Transverse colon (tissue), 4 donors: ENCODE measurements at regions not wholly inside any gene's neighbourhood (a gene's known extent, or its start where the extent isn't known, plus 50 kb on each side); places are given as distances from the start of the nearest gene placed in this dataset.
"Not testable (repeated sequence)": the region's sequence is repeated elsewhere in the genome, so short reads cannot be mapped to it uniquely, and the experiment has no call there.

ENCODE experiments used
- DNase-seq: peaks from one replicate; pipeline ENCODE4 v3.0.0-alpha.2; 2019
- H3K27ac ChIP-seq, 4 donors: fragments of 200-600 bp; sonication (generic); 2 replicates each; pipeline ENCODE4 v1.5.1; 2016 to 2018; ENCODE audit warnings: inconsistent platforms in 4 of 4
- H3K27me3 ChIP-seq: fragments of 200-600 bp; sonication (generic); 2 replicates; pipeline ENCODE4 v1.5.1; 2017; ENCODE audit warnings: inconsistent platforms
- H3K36me3 ChIP-seq, 4 donors: fragments of 200-600 bp; sonication (generic); 2 replicates each; pipeline ENCODE4 v1.5.1; 2017 to 2019; ENCODE audit warnings: inconsistent platforms in 4 of 4
- H3K4me1 ChIP-seq, 4 donors: fragments of 200-600 bp; sonication (generic); 2 replicates each; pipeline ENCODE4 v1.5.1; 2017 to 2020; ENCODE audit warnings: inconsistent platforms in 4 of 4
- H3K4me3 ChIP-seq, 4 donors: fragments of 200-600 bp; sonication (generic); 1 replicate in 1 of 4; 2 replicates in 3 of 4; pipeline versions ENCODE4 v1.5.1 to v1.6.1; 2017 to 2019; ENCODE audit warnings: inconsistent platforms in 4 of 4
- H3K9me3 ChIP-seq, 2 donors: fragments of 200-600 bp; sonication (generic); 2 replicates each; pipeline ENCODE4 v1.5.1; 2017 to 2019; ENCODE audit warnings: inconsistent platforms in 2 of 2
- EP300 ChIP-seq: sonication (generic); formaldehyde crosslinking; IDR thresholded peaks from one replicate; pipeline ENCODE4 v1.6.1; 2017; ENCODE audit warnings: antibody characterized with exemption, low read depth
- POLR2A ChIP-seq: fragments of 450-650 bp; IDR thresholded peaks from one replicate; pipeline ENCODE4 v1.6.1; 2016; ENCODE audit warnings: antibody characterized with exemption, mild to moderate bottlenecking, moderate library complexity
- POLR2AphosphoS5 ChIP-seq, 3 donors: sonication (generic); formaldehyde crosslinking; IDR thresholded peaks; one replicate each; pipeline ENCODE4 v1.6.1; 2016; ENCODE audit warnings: antibody characterized with exemption in 3 of 3
- WGBS, 2 donors: methylation state at CpG; one replicate each; pipeline ENCODE4 v1.1.5; 2018; ENCODE audit warnings: low coverage in 1 of 2; 5-methylcytosine and 5-hydroxymethylcytosine counted together
- in situ Hi-C, 4 donors: fragments of 200-750 bp; cut with MboI; loops; one replicate each; pipeline versions ENCODE4 v1.15.0 to v1.15.1; 2017; ENCODE audit warnings: low sequenced_read_pairs in 3 of 4, low pct_ligation_motif_present in 1 of 4, low pct_unique_long_range_greater_than_20kb in 1 of 4
- intact Hi-C: fragments of 100-400 bp; cut with DNase I; formaldehyde crosslinking; loops from one replicate; pipeline ENCODE4 v1.15.1; 2023; ENCODE audit warnings: low total_unique reads
- TF ChIP-seq, protein P1 (sequence below), 5 experiments: fragments of 200-600 bp in 3 of 5; fragments of 450-650 bp in 2 of 5; sonication (generic) in 3 of 5; IDR thresholded peaks; 1 replicate in 2 of 5; 2 replicates in 3 of 5; pipeline ENCODE4 v1.5.1; 2016 to 2017; ENCODE audit warnings: antibody characterized with exemption in 5 of 5, inconsistent platforms in 3 of 5, mild to moderate bottlenecking in 2 of 5, moderate library complexity in 1 of 5

DNA sequence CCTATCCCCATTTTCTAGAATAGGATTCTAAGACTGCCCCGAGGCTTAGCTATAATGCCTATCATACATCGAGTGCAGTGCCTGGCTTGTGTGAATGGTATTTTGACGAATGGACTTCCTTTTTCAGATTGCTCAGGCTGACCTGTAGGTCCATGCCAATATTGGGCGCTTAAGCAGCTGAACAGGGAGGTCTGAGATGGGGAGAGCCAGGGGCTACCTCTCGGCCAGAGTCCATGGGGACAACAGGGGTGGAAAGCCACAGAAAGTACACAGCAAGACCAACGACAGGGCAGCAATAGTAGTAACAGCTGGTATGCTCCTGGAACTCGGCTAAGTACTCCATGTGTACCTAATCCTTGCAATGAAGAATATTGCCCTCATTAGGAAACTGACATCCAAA is 91.7 kb upstream of the WSCD1 start:
- Histone ChIP-seq H3K27me3 (peaks cover 6% of the 10 kb centered on the region), H3K4me3 (no peak overlapping the region), H3K27ac (no peak overlapping the region), H3K36me3 (no peaks in the 10 kb centered on the region), H3K4me1 (no peaks in the 10 kb centered on the region), H3K9me3 (no peaks in the 10 kb centered on the region)
- TF ChIP-seq, protein P1, sequence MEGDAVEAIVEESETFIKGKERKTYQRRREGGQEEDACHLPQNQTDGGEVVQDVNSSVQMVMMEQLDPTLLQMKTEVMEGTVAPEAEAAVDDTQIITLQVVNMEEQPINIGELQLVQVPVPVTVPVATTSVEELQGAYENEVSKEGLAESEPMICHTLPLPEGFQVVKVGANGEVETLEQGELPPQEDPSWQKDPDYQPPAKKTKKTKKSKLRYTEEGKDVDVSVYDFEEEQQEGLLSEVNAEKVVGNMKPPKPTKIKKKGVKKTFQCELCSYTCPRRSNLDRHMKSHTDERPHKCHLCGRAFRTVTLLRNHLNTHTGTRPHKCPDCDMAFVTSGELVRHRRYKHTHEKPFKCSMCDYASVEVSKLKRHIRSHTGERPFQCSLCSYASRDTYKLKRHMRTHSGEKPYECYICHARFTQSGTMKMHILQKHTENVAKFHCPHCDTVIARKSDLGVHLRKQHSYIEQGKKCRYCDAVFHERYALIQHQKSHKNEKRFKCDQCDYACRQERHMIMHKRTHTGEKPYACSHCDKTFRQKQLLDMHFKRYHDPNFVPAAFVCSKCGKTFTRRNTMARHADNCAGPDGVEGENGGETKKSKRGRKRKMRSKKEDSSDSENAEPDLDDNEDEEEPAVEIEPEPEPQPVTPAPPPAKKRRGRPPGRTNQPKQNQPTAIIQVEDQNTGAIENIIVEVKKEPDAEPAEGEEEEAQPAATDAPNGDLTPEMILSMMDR (IDR thresholded peaks at IDR 0.05) = no peak
- TF ChIP-seq EP300 (no peak), POLR2A (no peak)
- intact Hi-C loops = no loop called here
- in situ Hi-C loops = no loop called here
- DNase-seq = no peak
- 60 to 65% methylated on average over 1 to 7 of the region's 7 CpGs for WGBS, 2 donors

DNA sequence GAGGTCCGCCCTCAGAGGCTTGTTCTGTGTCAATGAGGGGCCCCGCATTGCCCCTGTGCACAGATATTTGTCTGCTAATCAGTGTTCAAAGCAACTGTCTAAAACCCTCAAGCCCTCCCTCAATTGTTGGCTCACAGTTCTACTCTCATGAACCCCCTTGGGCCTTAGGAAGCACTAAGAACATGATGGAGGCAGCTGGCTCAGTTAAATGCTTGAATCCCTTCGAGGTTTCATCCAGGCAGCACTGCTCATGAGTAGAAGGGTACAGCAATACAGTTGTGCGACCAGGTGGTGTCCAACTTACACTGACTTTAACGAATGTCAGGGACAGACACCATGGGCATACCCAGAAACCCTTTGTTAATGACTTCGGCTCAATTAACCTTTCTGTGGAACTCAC is 89.2 kb upstream of the WSCD1 start:
- DNase-seq = no peak
- TF ChIP-seq, protein P1 (IDR thresholded peaks at IDR 0.05) = no peak
- no peak for TF ChIP-seq POLR2AphosphoS5 (IDR thresholded peaks at IDR 0.05)
- no peak for TF ChIP-seq POLR2A
- TF ChIP-seq EP300 = no peak
- no peaks in the 10 kb centered on the region for H3K9me3 ChIP-seq
- intact Hi-C loops (no loop called here), in situ Hi-C loops (no loop called here)
- no peaks in the 10 kb centered on the region for H3K4me1 ChIP-seq
- no peak overlapping the region for H3K27ac ChIP-seq
- peaks cover 2% of the 10 kb centered on the region for H3K27me3 ChIP-seq
- no peaks in the 10 kb centered on the region for H3K36me3 ChIP-seq
- no peak overlapping the region for H3K4me3 ChIP-seq
- WGBS, 2 donors = 76 to 83% methylated on average over 3 to 6 of the region's 6 CpGs

DNA sequence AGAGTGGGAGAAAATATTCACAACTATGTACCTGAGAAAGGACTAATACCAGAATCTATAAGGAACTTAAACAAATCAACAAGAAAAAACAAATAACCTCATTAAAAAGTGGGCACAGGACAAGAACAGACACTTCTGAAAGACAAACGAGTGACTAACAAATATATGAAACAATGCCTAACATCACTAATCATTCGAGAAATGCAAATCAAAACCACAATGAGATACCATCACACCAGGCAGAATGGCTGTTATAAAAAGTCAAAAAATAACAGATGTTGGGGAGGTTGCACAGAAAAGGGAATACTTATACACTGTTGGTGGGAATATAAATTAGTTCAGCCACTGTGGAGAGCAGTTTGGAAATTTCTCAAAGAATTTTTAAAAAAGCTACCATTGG is 83.5 kb upstream of the WSCD1 start:
- Histone ChIP-seq H3K4me1 (no peaks in the 10 kb centered on the region), H3K36me3 (no peaks in the 10 kb centered on the region), H3K4me3 (no peak overlapping the region), H3K9me3 (no peaks in the 10 kb centered on the region), H3K27ac (no peak overlapping the region), H3K27me3 (no peaks in the 10 kb centered on the region)
- DNase-seq = no peak
- in situ Hi-C loops = no loop called here
- intact Hi-C loops = no loop called here
- WGBS, 2 donors = 78 to 88% methylated on average over 2 of the region's 2 CpGs
- TF ChIP-seq EP300 (no peak), POLR2A (no peak)
- TF ChIP-seq, protein P1 (IDR thresholded peaks at IDR 0.05) = no peak

DNA sequence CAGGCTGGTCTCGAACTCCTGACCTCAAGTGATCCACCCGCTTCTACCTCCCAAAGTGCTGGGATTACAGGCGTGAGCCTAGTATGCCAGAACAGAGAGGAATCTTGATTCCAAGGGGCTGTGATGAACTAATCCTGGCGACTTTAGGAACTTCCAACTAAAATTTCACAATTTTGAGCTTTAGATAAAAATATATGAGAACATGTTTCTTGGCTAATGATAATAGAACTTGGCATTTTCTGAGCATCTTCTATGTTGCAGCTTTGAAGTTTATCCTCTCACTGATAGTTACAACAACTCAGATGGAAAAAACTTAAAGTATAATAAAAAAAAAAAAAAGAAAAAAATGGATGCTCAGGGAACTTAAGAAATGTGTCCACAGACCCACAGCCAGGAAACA is 69.8 kb upstream of the WSCD1 start:
- DNase-seq = no peak
- intact Hi-C loops (no loop called here), in situ Hi-C loops (no loop called here)
- H3K4me3 ChIP-seq = no peak overlapping the region
- TF ChIP-seq, protein P1 (IDR thresholded peaks at IDR 0.05) = no peak
- TF ChIP-seq EP300 (no peak), POLR2A (no peak), POLR2AphosphoS5 (IDR thresholded peaks at IDR 0.05) (no peak)
- no peaks in the 10 kb centered on the region for H3K4me1 ChIP-seq
- H3K27ac ChIP-seq = no peak overlapping the region
- peaks cover 4% of the 10 kb centered on the region for H3K27me3 ChIP-seq
- H3K36me3 ChIP-seq = no peaks in the 10 kb centered on the region
- H3K9me3 ChIP-seq = no peaks in the 10 kb centered on the region
- WGBS, 2 donors = 58 to 83% methylated on average over 2 to 4 of the region's 4 CpGs

DNA sequence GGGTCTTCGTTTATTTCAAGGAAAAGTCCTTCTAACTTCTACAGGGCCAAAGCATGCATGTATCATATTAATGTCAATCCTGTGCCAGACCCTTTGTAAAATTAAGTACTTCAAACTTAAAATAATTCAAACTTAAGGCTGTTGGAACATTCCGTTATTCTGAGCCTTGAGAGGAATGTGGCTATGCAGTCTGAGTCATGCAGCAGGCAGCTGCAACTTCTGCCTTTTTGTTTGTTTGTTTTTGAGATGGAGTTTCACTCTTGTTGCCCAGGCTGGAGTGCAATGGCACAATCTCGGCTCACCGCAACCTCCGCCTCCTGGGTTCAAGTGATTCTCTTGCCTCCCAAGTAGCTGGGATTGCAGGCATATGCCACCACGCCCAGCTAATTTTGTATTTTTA is 67.0 kb upstream of the WSCD1 start:
- H3K27ac ChIP-seq, H3K36me3 ChIP-seq, H3K4me1 ChIP-seq, DNase-seq, intact Hi-C loops, in situ Hi-C loops, H3K9me3 ChIP-seq, H3K4me3 ChIP-seq, H3K27me3 ChIP-seq: not testable (repeated sequence)
- 66 to 79% methylated on average over 6 of the region's 6 CpGs for whole genome bisulfite sequencing, 2 donors
